K562 (cell line): ENCODE measurements at regions not wholly inside any gene's neighbourhood (a gene's known extent, or its start where the extent isn't known, plus 50 kb on each side); places are given as distances from the start of the nearest gene placed in this dataset.

ENCODE experiments used
- ARID3B ChIP-seq: fragments of 250-450 bp; sonication (Bioruptor Pico); IDR thresholded peaks from 2 replicates; pipeline ENCODE4 v1.4.0; 2020; ENCODE audit warnings: borderline replicate concordance
- CAMTA2 ChIP-seq: fragments of 250-450 bp; sonication (Bioruptor Pico); conservative IDR thresholded peaks from 2 replicates; pipeline ENCODE4 v1.5.1; 2022
- CUX1 ChIP-seq: fragments of 200-800 bp; sonication (Bioruptor generic); IDR thresholded peaks from 2 replicates; pipeline ENCODE4 v1.6.1; 2016; ENCODE audit warnings: missing genetic modification characterization, missing compliant biosample characterization
- DIDO1 ChIP-seq: fragments of 450-650 bp; IDR thresholded peaks from 2 replicates; pipeline ENCODE4 v1.6.1; 2016; ENCODE audit warnings: low read depth, missing biosample characterization, missing genetic modification characterization
- FOXK1 ChIP-seq: sonication (generic); formaldehyde crosslinking; IDR thresholded peaks from 2 replicates; pipeline ENCODE4 v1.8.0; 2022; ENCODE audit warnings: missing genetic modification reagents, mild to moderate bottlenecking, borderline replicate concordance
- GATAD2B ChIP-seq: fragments of 450-650 bp; IDR thresholded peaks from 2 replicates; pipeline ENCODE4 v1.6.1; 2017; ENCODE audit warnings: mild to moderate bottlenecking, borderline replicate concordance
- HSF4 ChIP-seq: fragments of 250-450 bp; sonication (Bioruptor Pico); IDR thresholded peaks from 2 replicates; pipeline ENCODE4 v2.1.2; 2022; ENCODE audit warnings: mild to moderate bottlenecking, moderate library complexity, borderline replicate concordance
- KDM1A ChIP-seq, 2 experiments: fragments of 450-650 bp; IDR thresholded peaks; 2 replicates each; pipeline ENCODE4 v1.6.1; 2016; ENCODE audit warnings: mild to moderate bottlenecking in 2 of 2
- MAFK ChIP-seq: IDR thresholded peaks from 2 replicates; pipeline ENCODE4 v1.6.1; 2011; ENCODE audit warnings: low read length, improper control_type of control experiment
- MBD1 ChIP-seq: fragments of 250-450 bp; sonication (Bioruptor Pico); IDR thresholded peaks from 2 replicates; pipeline ENCODE4 v1.8.0; 2022; ENCODE audit warnings: inconsistent platforms
- NR0B1 ChIP-seq: fragments of 450-650 bp; IDR thresholded peaks from one replicate; pipeline ENCODE4 v1.6.1; 2018; ENCODE audit warnings: mild to moderate bottlenecking, moderate library complexity; ENCODE audit not compliant: partially characterized antibody
- RBM17 ChIP-seq: fragments of 200-400 bp; formaldehyde crosslinking; IDR thresholded peaks from 2 replicates; pipeline ENCODE4 v1.6.1; 2017; ENCODE audit warnings: low read depth, mild to moderate bottlenecking, low read length, borderline replicate concordance
- RFX5 ChIP-seq: IDR thresholded peaks from 2 replicates; pipeline ENCODE4 v1.6.1; 2011; ENCODE audit warnings: low read depth, mild to moderate bottlenecking, improper control_type of control experiment, low read length
- SMAD3 ChIP-seq: fragments of 450-650 bp; formaldehyde crosslinking; conservative IDR thresholded peaks from 2 replicates; pipeline ENCODE4 v1.4.0; 2020; ENCODE audit warnings: mild to moderate bottlenecking
- ZNF175 ChIP-seq: fragments of 200-800 bp; sonication (Bioruptor generic); IDR thresholded peaks from 2 replicates; pipeline ENCODE4 v1.6.1; 2016; ENCODE audit warnings: low read depth, mild to moderate bottlenecking, missing genetic modification characterization, missing compliant biosample characterization

- TF ChIP-seq KDM1A (IDR thresholded peaks at IDR 0.05) (peak; percentile 89 to 90), RBM17 (no peak), NR0B1 (no peak), GATAD2B (no peak), ARID3B (CRISPR knock-in tag) (no peak), FOXK1 (CRISPR knock-in tag) (no peak), HSF4 (CRISPR knock-in tag) (no peak), MAFK (no peak), CAMTA2 (CRISPR knock-in tag) (no peak), SMAD3 (CRISPR knock-in tag) (no peak), DIDO1 (tag) (0 out of 2 replicates have a peak, but pooled peaks have one; percentile 13), CUX1 (CRISPR knock-in tag) (no peak), ZNF175 (CRISPR knock-in tag) (no peak), RFX5 (no peak), MBD1 (CRISPR knock-in tag) (no peak)
Measured at GRCh38 chr1:111025109-111025508, 61.4 kb upstream of the LRIF1 start (continued).
